GM21423 (cell line): ENCODE measurements at regions not wholly inside any gene's neighbourhood (a gene's known extent, or its start where the extent isn't known, plus 50 kb on each side); places are given as distances from the start of the nearest gene placed in this dataset.

Experiments used
- ATAC-seq: cut with Tn5 transposase; IDR thresholded peaks from one replicate; pipeline ENCODE4 v1.9.1; 2021; ENCODE audit warnings: mild to moderate bottlenecking, moderate library complexity; ENCODE audit not compliant: unreplicated experiment

- no peak for ATAC-seq
Measured at GRCh38 chr18:42588786-42589185, 526.7 kb downstream of the RIT2 start.

- ATAC-seq: no peak
Measured at GRCh38 chr18:42604820-42605219, 510.7 kb downstream of the RIT2 start.

- no peak for ATAC-seq
Measured at GRCh38 chr18:42606886-42607495, 508.5 kb downstream of the RIT2 start.

GRCh38 chr18:42611134-42611533, 504.4 kb downstream of the RIT2 start:
- no peak for ATAC-seq

- no peak for ATAC-seq
Measured at GRCh38 chr18:42614619-42615293, 500.7 kb downstream of the RIT2 start.

GRCh38 chr18:42617221-42617620, 498.3 kb downstream of the RIT2 start:
- no peak for ATAC-seq

GRCh38 chr18:42619771-42620170, 495.7 kb downstream of the RIT2 start:
- ATAC-seq: no peak

GRCh38 chr18:42620657-42621056, 494.8 kb downstream of the RIT2 start:
- ATAC-seq: no peak

GRCh38 chr18:42623935-42624334, 491.6 kb downstream of the RIT2 start:
- ATAC-seq: no peak

GRCh38 chr18:42632801-42633200, 482.7 kb downstream of the RIT2 start:
- ATAC-seq: no peak

GRCh38 chr18:42635378-42636048, 480.0 kb downstream of the RIT2 start:
- ATAC-seq: no peak

- ATAC-seq: no peak
Measured at GRCh38 chr18:42636309-42636708, 479.2 kb downstream of the RIT2 start.

GRCh38 chr18:42640160-42640559, 475.3 kb downstream of the RIT2 start:
- ATAC-seq: no peak

GRCh38 chr18:42641996-42642395, 473.5 kb downstream of the RIT2 start:
- ATAC-seq: no peak

- ATAC-seq: no peak
Measured at GRCh38 chr18:42644729-42645131, 470.8 kb downstream of the RIT2 start.

GRCh38 chr18:42649331-42650035, 466.0 kb downstream of the RIT2 start:
- ATAC-seq: no peak

GRCh38 chr18:42654556-42654955, 460.9 kb downstream of the RIT2 start:
- no peak for ATAC-seq

- ATAC-seq: no peak
Measured at GRCh38 chr18:42657551-42657950, 457.9 kb downstream of the RIT2 start.

- ATAC-seq: no peak
Measured at GRCh38 chr18:42658171-42658570, 457.3 kb downstream of the RIT2 start.

- ATAC-seq: no peak
Measured at GRCh38 chr18:42659187-42659586, 456.3 kb downstream of the RIT2 start.

GRCh38 chr18:42670860-42671259, 444.6 kb downstream of the RIT2 start:
- no peak for ATAC-seq

- ATAC-seq: no peak
Measured at GRCh38 chr18:42675810-42676209, 439.7 kb downstream of the RIT2 start.
